ENCODE measurements at regions not wholly inside any gene's neighbourhood (a gene's known extent, or its start where the extent isn't known, plus 50 kb on each side); places are given as distances from the start of the nearest gene placed in this dataset.

DNA sequence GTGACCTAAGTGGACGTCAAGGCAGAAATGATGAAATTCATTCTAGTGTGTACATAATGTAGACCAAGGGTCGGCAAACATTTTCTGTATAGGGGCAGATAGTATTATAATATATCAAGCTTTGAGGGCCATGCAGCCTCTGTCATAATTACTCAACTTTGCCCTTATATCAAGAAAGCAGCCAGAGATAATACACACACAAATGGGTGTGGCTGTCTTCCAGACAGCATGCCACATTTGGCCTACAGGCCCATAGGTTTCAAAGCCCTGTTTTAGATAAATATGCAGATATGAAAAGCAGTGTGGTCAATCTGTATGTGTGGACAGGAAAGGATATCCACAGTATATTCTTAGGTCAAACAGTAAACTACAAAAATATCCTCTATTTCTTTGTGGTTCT, 320.1 kb upstream of the FMN2 start:
- no peak overlapping the region for H3K27ac ChIP-seq (ENCODE audit: low read depth, low read length)
- no peak overlapping the region for H3K4me3 ChIP-seq (ENCODE audit: extremely low read depth in 1 of 4, insufficient read depth in 2 of 4, low read depth in 3 of 4, low read length in 4 of 4)
- ChIA-PET POLR2A (ENCODE audit: partially characterized antibody) (no interaction called here), CTCF (ENCODE audit: partially characterized antibody) (no interaction called here)
- no peak overlapping the region for H3K18ac ChIP-seq (ENCODE audit: extremely low read depth, low read length)
- no peak overlapping the region for H3K56ac ChIP-seq (replicated peaks; ENCODE audit: insufficient read length, low read depth, low read length)
- H3K9ac ChIP-seq (replicated peaks in 1 of 4; ENCODE audit: extremely low read depth in 1 of 4, low read depth in 3 of 4, low read length in 3 of 4): no peak overlapping the region
- H3K36me3 ChIP-seq (ENCODE audit: control insufficient read depth in 2 of 4, insufficient read depth in 4 of 4, low read length in 3 of 4): no peaks in the 10 kb centered on the region
- H3K27me3 ChIP-seq (replicated peaks in 1 of 4; ENCODE audit: control insufficient read depth in 3 of 4, extremely low read depth in 1 of 4, insufficient read depth in 3 of 4, low read length in 3 of 4): no peaks in the 10 kb centered on the region
- DNase-seq (ENCODE audit: low read depth in 1 of 2, low spot score in 2 of 2): no peak
- no peak overlapping the region for H2BK12ac ChIP-seq (ENCODE audit: low read depth, low read length)
- WGBS, 2 experiments (ENCODE audit: extremely low coverage in 1 of 2, insufficient coverage in 1 of 2, insufficient read length in 1 of 2, insufficient replicate concordance in 2 of 2, low coverage in 1 of 2, low lambda C conversion rate in 2 of 2, missing lambda C conversion rate in 1 of 2): 83% methylated on average over 2 of the region's 2 CpGs; no CpG with 5 or more reads in 1 of the 2 experiments
- no peak overlapping the region for H4K5ac ChIP-seq (ENCODE audit: insufficient read length, low read depth, low read length)
- TF ChIP-seq SP4 (IDR thresholded peaks at IDR 0.05; ENCODE audit: low read length): no peak
- no peak for TF ChIP-seq JUN (IDR thresholded peaks at IDR 0.05; ENCODE audit: low read depth, low read length)
- no peak for TF ChIP-seq RFX5 (IDR thresholded peaks at IDR 0.05; ENCODE audit: borderline replicate concordance, low read depth, low read length)
- TF ChIP-seq CHD1 (IDR thresholded peaks at IDR 0.05; ENCODE audit: low read depth, low read length): no peak
- no peak for TF ChIP-seq POLR2A (IDR thresholded peaks at IDR 0.05; ENCODE audit: control extremely low read depth in 1 of 2, low read depth in 2 of 2, low read length in 2 of 2)
- TF ChIP-seq, protein P1, sequence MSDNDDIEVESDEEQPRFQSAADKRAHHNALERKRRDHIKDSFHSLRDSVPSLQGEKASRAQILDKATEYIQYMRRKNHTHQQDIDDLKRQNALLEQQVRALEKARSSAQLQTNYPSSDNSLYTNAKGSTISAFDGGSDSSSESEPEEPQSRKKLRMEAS (IDR thresholded peaks at IDR 0.05): no peak
- no peak for TF ChIP-seq TAF1 (IDR thresholded peaks at IDR 0.05; ENCODE audit: low read depth, low read length)
- TF ChIP-seq KDM1A (IDR thresholded peaks at IDR 0.05; ENCODE audit: borderline replicate concordance, low read length): no peak
- no peak for TF ChIP-seq RBBP5 (IDR thresholded peaks at IDR 0.05; ENCODE audit: borderline replicate concordance, low read depth, low read length)
- no peaks in the 10 kb centered on the region for H4K20me1 ChIP-seq (replicated peaks in 1 of 2; ENCODE audit: control insufficient read depth in 1 of 2, insufficient read depth in 2 of 2, low read length in 2 of 2)
- H3K14ac ChIP-seq (ENCODE audit: insufficient read length): no peak overlapping the region
- no peak overlapping the region for H2BK120ac ChIP-seq (replicated peaks; ENCODE audit: low read depth, low read length)
- no peak overlapping the region for H3K4me2 ChIP-seq (ENCODE audit: insufficient read depth in 1 of 2, low read depth in 2 of 2, low read length in 2 of 2)
- FAIRE-seq: no peak
- no peaks in the 10 kb centered on the region for H3K79me1 ChIP-seq (ENCODE audit: low read depth, low read length)
- H3K4me1 ChIP-seq (replicated peaks in 1 of 4; ENCODE audit: control insufficient read depth in 3 of 4, insufficient read depth in 4 of 4, low read length in 3 of 4): no peaks in the 10 kb centered on the region; a peak in 1 of 7 replicates
- H3K23me2 ChIP-seq (ENCODE audit: low read depth, low read length): no peaks in the 10 kb centered on the region
- no peaks in the 10 kb centered on the region for H3K9me3 ChIP-seq (ENCODE audit: insufficient read depth in 2 of 2, low read depth in 1 of 2, low read length in 1 of 2)
- H2AFZ ChIP-seq (ENCODE audit: low read length): no peak overlapping the region
- H4K91ac ChIP-seq (replicated peaks; ENCODE audit: insufficient read length, low read length): no peak overlapping the region
- no peaks in the 10 kb centered on the region for H3K79me2 ChIP-seq (ENCODE audit: control insufficient read depth in 1 of 2, insufficient read depth in 2 of 2, low read length in 2 of 2)
- H3K23ac ChIP-seq (ENCODE audit: insufficient read length): no peak overlapping the region
- no peak overlapping the region for H3K4ac ChIP-seq (replicated peaks; ENCODE audit: insufficient read length, low read depth, low read length)
- no peak overlapping the region for H4K8ac ChIP-seq (ENCODE audit: extremely low read depth, insufficient read depth, low read length)
- no peak overlapping the region for H2BK5ac ChIP-seq (ENCODE audit: low read depth, low read length)
- no peak overlapping the region for H2BK15ac ChIP-seq (ENCODE audit: low read length)
- no peak overlapping the region for H2AK5ac ChIP-seq (ENCODE audit: low read depth, low read length)
- no peak overlapping the region for H2BK20ac ChIP-seq (ENCODE audit: low read length)

Measured in H1 (cell line).